Endodermal cell (in vitro differentiated cells): ENCODE measurements at regions not wholly inside any gene's neighbourhood (a gene's known extent, or its start where the extent isn't known, plus 50 kb on each side); places are given as distances from the start of the nearest gene placed in this dataset.
A peak's percentile ranks its signal among the peaks of the same experiment; 100 is the strongest.

ENCODE experiments used
- DNase-seq: peaks from one replicate; pipeline ENCODE4 v3.0.0-alpha.2; 2017
- H3K27ac ChIP-seq: 2 replicates; pipeline ENCODE4 v1.5.1; 2013; ENCODE audit warnings: mild to moderate bottlenecking, low read depth, low read length, moderate library complexity
- H3K27me3 ChIP-seq: 2 replicates; pipeline ENCODE4 v1.6.1; 2013; ENCODE audit warnings: mild to moderate bottlenecking, low read length, moderate library complexity; ENCODE audit not compliant: insufficient read depth, control insufficient read depth, poor library complexity, severe bottlenecking
- H3K36me3 ChIP-seq: 2 replicates; pipeline ENCODE4 v1.7.0; 2013; ENCODE audit warnings: mild to moderate bottlenecking, low read length, moderate library complexity; ENCODE audit not compliant: control insufficient read depth, insufficient read depth
- H3K4me1 ChIP-seq: one replicate; pipeline ENCODE4 v1.7.0; 2013; ENCODE audit warnings: low read length; ENCODE audit not compliant: control insufficient read depth, insufficient read depth
- H3K4me3 ChIP-seq: 2 replicates; pipeline ENCODE4 v1.5.1; 2013; ENCODE audit warnings: mild to moderate bottlenecking, low read length, moderate library complexity
- H3K9ac ChIP-seq: 2 replicates; pipeline ENCODE4 v1.6.1; 2013; ENCODE audit warnings: mild to moderate bottlenecking, low read length, moderate library complexity; ENCODE audit not compliant: poor library complexity, severe bottlenecking; ENCODE audit errors: extremely low read depth
- H3K9me3 ChIP-seq: 2 replicates; pipeline ENCODE4 v1.6.1; 2013; ENCODE audit warnings: mild to moderate bottlenecking, low read length, moderate library complexity; ENCODE audit not compliant: control insufficient read depth
- H3K27ac Mint-ChIP-seq: 2 replicates; pipeline ENCODE4 v1.8.0; 2020; ENCODE audit warnings: mixed read lengths
- H3K27me3 Mint-ChIP-seq: 2 replicates; pipeline ENCODE4 v1.8.0; 2021; ENCODE audit warnings: mild to moderate bottlenecking, mixed read lengths; ENCODE audit not compliant: insufficient read depth
- H3K36me3 Mint-ChIP-seq: 2 replicates; pipeline ENCODE4 v1.8.0; 2020; ENCODE audit warnings: low read depth, mixed read lengths
- H3K4me1 Mint-ChIP-seq: 2 replicates; pipeline ENCODE4 v1.8.0; 2020; ENCODE audit warnings: mixed read lengths
- H3K4me3 Mint-ChIP-seq: 2 replicates; pipeline ENCODE4 v1.8.0; 2020; ENCODE audit warnings: mild to moderate bottlenecking, moderate library complexity, mixed read lengths
- H3K9me3 Mint-ChIP-seq: 2 replicates; pipeline ENCODE4 v1.8.0; 2020; ENCODE audit warnings: mild to moderate bottlenecking, mixed read lengths
- CTCF ChIP-seq: fragments of 200-600 bp; sonication (generic); conservative IDR thresholded peaks from 2 replicates; pipeline ENCODE4 v1.5.0; 2021; ENCODE audit warnings: antibody characterized with exemption, mild to moderate bottlenecking
- WGBS, 2 experiments: methylation state at CpG; one replicate each; pipeline versions ENCODE4 v1.1.5 to v1.1.7; 2013; ENCODE audit warnings: missing lambda C conversion rate in 2 of 2, mixed read lengths in 1 of 2; ENCODE audit not compliant: insufficient coverage in 1 of 2, insufficient read length in 1 of 2; 5-methylcytosine and 5-hydroxymethylcytosine counted together

GRCh38 chr12:19967431-19967830, 400.9 kb upstream of the PDE3A start:
- H3K36me3 Mint-ChIP-seq: no peaks in the 10 kb centered on the region

GRCh38 chr12:19970116-19970515, 398.2 kb upstream of the PDE3A start:
- Mint-ChIP-seq H3K27me3 (no peaks in the 10 kb centered on the region), H3K27ac (no peak overlapping the region), H3K36me3 (no peaks in the 10 kb centered on the region), H3K4me1 (peaks cover 19% of the 10 kb centered on the region), H3K4me3 (no peak overlapping the region), H3K9me3 (no peaks in the 10 kb centered on the region)
- Histone ChIP-seq H3K36me3 (no peaks in the 10 kb centered on the region), H3K4me1 (peaks cover 5% of the 10 kb centered on the region), H3K4me3 (no peak overlapping the region), H3K27ac (peak overlapping the region; percentile 71), H3K9ac (no peak overlapping the region), H3K9me3 (no peaks in the 10 kb centered on the region), H3K27me3 (no peaks in the 10 kb centered on the region)
- DNase-seq: no peak
- WGBS, 2 experiments: 20 to 81% methylated on average over 1 to 2 of the region's 2 CpGs
- TF ChIP-seq CTCF: no peak

More at GRCh38 chr12:19967431-19967830, 400.9 kb upstream of the PDE3A start:
- H3K27me3 ChIP-seq: no peaks in the 10 kb centered on the region
- no peaks in the 10 kb centered on the region for H3K9me3 ChIP-seq
- Mint-ChIP-seq H3K4me1 (peaks cover 14% of the 10 kb centered on the region), H3K4me3 (no peak overlapping the region), H3K27ac (no peak overlapping the region), H3K27me3 (no peaks in the 10 kb centered on the region), H3K9me3 (no peaks in the 10 kb centered on the region)
- no peak for DNase-seq
- peak overlapping the region; percentile 97 for H3K27ac ChIP-seq
- peaks cover 5% of the 10 kb centered on the region for H3K4me1 ChIP-seq
- H3K4me3 ChIP-seq: no peak overlapping the region
- H3K36me3 ChIP-seq: no peaks in the 10 kb centered on the region
- H3K9ac ChIP-seq: no peak overlapping the region
- 29 to 76% methylated on average over 1 to 2 of the region's 2 CpGs for WGBS, 2 experiments
- no peak for TF ChIP-seq CTCF

- TF ChIP-seq CTCF: no peak
- no peaks in the 10 kb centered on the region for H3K27me3 Mint-ChIP-seq
- no peak overlapping the region for H3K4me3 ChIP-seq
- H3K4me1 ChIP-seq: peaks cover 5% of the 10 kb centered on the region
- no peak overlapping the region for H3K9ac ChIP-seq
- peaks cover 19% of the 10 kb centered on the region for H3K4me1 Mint-ChIP-seq
- H3K27ac ChIP-seq: peak overlapping the region; percentile 93
- H3K27me3 ChIP-seq: no peaks in the 10 kb centered on the region
- no peak overlapping the region for H3K27ac Mint-ChIP-seq
- no peak overlapping the region for H3K4me3 Mint-ChIP-seq
- H3K36me3 ChIP-seq: no peaks in the 10 kb centered on the region
- no peaks in the 10 kb centered on the region for H3K9me3 ChIP-seq
- 95% methylated on average over 1 of the region's 1 CpG; no CpG with 5 or more reads in 1 of the 2 experiments for WGBS, 2 experiments
- no peak for DNase-seq
- H3K36me3 Mint-ChIP-seq: no peaks in the 10 kb centered on the region
- no peaks in the 10 kb centered on the region for H3K9me3 Mint-ChIP-seq
Measured at GRCh38 chr12:19970821-19971220, 397.5 kb upstream of the PDE3A start.
